AG04449 (cell line): ENCODE measurements at regions not wholly inside any gene's neighbourhood (a gene's known extent, or its start where the extent isn't known, plus 50 kb on each side); places are given as distances from the start of the nearest gene placed in this dataset.

Experiments
- CTCF ChIA-PET: fragments of 350-600 bp; formaldehyde crosslinking; extraction: SDS; loops from one replicate; lab custom pipeline; 2021; ENCODE audit warnings: antibody characterized with exemption; lab: Yijun Ruan, JAX
- POLR2A ChIA-PET: fragments of 400-600, 350-600 bp; formaldehyde crosslinking; extraction: SDS; loops from one replicate; lab custom pipeline; 2020; ENCODE audit warnings: antibody characterized with exemption, inconsistent platforms; lab: Yijun Ruan, JAX
- DNase-seq: peaks from one replicate; pipeline ENCODE4 v3.0.0-alpha.2; 2010; ENCODE audit warnings: low read depth, low spot score
- H3K4me3 ChIP-seq: 2 replicates; pipeline ENCODE4 v1.5.1; 2011; ENCODE audit warnings: low read depth, mild to moderate bottlenecking, control low read depth, low read length
- CTCF ChIP-seq: IDR thresholded peaks from one replicate; pipeline ENCODE4 v1.5.1; 2011; ENCODE audit warnings: mild to moderate bottlenecking, moderate library complexity, low read length, control low read depth, inconsistent platforms; ENCODE audit not compliant: insufficient read depth; ENCODE audit errors: missing control alignments

DNA sequence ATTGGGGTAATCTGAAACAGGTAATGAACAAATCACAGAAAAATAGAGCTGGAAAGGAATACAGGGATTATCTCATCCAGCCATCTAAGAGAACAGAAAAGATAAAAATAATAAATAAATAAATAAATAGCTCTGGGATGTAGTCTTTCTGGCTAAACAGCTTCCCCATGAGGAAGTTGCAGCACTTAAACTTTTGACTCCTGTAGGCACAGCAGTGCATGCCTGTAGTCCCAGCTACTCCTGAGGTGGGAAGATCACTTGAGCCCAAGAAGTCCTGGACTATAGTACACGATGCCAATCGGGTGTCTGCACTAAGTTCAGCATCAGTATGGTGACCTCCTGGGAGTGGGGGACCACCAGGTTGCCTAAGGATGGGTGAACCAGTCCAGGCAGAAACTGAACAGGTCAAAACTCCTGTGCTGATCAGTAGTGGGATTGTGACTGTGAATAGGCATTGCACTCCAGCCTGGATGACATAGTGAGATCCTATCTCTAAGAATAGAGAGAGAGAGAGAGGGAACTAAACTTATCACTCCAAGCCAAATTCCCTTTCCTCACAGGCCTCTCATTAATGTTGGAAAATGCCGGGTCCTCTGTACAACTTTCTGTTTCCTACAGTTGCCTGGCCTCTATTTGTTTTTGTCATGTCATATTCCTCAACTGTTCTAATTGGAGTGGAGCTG is 61.7 kb upstream of the CDK13 start:
- POLR2A ChIA-PET, result no interaction called here
- H3K4me3 ChIP-seq, result no peak overlapping the region
- DNase-seq, result no peak
- CTCF ChIA-PET, result interaction anchor here (1.1 to 6.9 kb wide), 2 partner anchors 9 to 159 kb away, joined by 3 to 63 read pairs; no protein-coding TSS in a partner anchor
- no peak for TF ChIP-seq CTCF

DNA sequence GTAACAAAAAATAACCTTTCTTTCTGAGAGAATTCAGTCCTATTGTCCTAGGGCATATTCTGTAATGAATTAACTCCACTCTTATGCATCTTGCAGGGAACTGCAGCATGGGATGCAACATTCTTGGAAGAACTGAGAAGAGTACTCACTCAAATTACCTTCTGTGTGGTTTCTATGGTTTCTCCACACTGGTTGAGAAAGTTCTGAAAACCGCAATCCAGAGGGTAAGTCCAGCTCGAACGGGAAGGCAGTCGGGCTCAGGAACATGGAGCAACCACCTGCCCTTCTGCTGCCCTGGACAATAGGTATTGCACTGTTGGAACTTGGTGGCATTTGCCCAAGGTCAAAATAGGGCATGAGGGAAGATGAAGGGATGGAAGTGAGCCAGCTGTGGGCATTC is 59.6 kb upstream of the CDK13 start:
- no peak for DNase-seq
- CTCF ChIA-PET, result no interaction called here
- no peak for TF ChIP-seq CTCF
- no peak overlapping the region for H3K4me3 ChIP-seq
- POLR2A ChIA-PET, result no interaction called here

DNA sequence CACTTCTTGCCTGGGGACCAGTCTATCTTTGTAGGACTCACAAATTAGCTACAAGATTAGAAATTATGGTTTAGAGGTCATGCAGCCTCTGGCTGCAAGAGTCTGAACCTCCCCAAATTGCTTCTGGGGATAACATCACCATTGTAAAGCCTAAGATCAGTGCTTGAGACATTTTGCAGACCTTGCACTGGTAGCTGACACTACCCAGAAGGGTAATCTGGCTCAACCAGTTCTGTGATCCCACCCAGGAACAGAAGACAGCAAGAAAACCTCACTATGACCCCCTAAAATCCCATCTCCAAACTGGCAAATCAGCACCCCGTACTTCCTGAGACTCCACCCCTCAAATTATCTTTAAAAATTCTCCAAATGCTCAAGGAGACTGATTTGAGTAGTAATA is 58.2 kb upstream of the CDK13 start:
- H3K4me3 ChIP-seq, result no peak overlapping the region
- DNase-seq, result no peak
- POLR2A ChIA-PET, result no interaction called here
- CTCF ChIA-PET, result interaction anchor here (1.0 to 10.3 kb wide), 2 partner anchors 17 to 160 kb away, joined by 3 to 197 read pairs; no protein-coding TSS in a partner anchor
- TF ChIP-seq CTCF, result no peak

DNA sequence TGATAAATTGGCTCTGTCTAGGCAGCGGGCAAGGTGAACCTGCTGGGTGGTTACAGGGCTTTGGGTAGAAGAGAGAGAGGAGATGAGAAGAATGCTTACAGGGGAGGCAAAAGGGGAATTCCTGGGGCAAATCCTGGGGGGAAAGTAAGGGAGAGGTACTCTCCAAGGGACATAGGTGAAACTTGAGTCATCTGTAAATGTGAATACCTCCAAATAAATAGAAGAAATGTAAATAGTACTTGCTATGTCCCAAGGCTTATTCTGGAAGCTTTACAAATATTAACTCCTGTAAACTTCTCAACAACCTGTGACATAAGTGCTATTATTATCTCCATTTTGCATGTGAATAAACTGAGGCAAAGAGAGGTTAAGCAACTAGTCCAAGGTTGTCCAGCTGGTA is 57.7 kb upstream of the CDK13 start:
- TF ChIP-seq CTCF, result no peak
- ChIA-PET CTCF (interaction anchor here (1.0 to 10.3 kb wide), 2 partner anchors 16 to 159 kb away, joined by 3 to 197 read pairs; no protein-coding TSS in a partner anchor), POLR2A (no interaction called here)
- DNase-seq, result no peak
- no peak overlapping the region for H3K4me3 ChIP-seq

DNA sequence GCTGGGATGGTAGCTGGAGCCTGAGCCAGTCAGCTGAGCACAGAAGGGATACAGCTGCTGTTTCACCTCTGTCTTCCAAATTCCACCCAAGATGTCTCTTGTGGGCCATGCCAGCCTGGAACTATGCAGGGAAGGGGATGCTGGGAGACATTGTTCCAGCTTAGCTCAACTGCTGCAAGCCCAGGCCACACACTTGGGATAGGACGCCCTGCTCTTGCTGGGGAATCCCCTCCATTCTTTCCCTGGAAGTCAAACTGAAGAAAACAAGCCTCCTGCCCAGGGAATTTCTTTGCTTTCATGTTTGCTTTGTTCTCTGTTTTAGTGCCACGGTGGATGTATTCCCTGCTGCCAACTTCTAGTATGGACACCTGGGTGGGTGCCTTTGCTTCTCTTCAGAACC is 55.2 kb upstream of the CDK13 start:
- no peak overlapping the region for H3K4me3 ChIP-seq
- CTCF ChIA-PET, result interaction anchor here (0.8 to 10.3 kb wide), 9 partner anchors 9 to 314 kb away, joined by 3 to 197 read pairs (median 14); partner anchors contain the start of genes MPLKIP and SUGCT
- no peak for TF ChIP-seq CTCF
- DNase-seq, result no peak
- POLR2A ChIA-PET, result no interaction called here

DNA sequence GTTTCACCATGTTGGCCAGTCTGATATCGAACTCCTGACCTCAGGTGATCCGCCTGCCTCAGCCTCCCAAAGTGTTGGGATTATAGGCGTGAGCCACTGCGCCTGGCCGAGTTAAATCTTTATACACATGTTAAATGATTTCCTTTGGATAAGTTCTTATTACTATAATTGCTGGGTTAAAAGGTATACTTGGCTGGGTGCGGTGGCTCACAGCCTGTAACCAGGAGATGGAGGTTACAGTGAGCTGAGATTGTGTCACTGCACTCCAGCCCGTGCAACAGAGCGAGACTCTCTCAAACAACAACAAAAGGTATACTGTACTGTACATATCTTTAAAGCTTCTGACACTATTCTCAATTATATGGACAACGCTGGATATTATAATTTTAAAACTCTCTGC is 53.2 kb upstream of the CDK13 start:
- TF ChIP-seq CTCF, result no peak
- CTCF ChIA-PET, result interaction anchor here (0.8 to 10.3 kb wide), 40 partner anchors 9 to 316 kb away, joined by 3 to 197 read pairs (median 4); partner anchors contain the start of genes MPLKIP and SUGCT
- no peak for DNase-seq
- POLR2A ChIA-PET, result interaction anchor here (0.6 kb wide), 1 partner anchor 238 kb away, joined by 3 read pairs; the partner anchor contains the start of genes MPLKIP and SUGCT
- H3K4me3 ChIP-seq, result no peak overlapping the region
